ENCODE measurements at regions not wholly inside any gene's neighbourhood (a gene's known extent, or its start where the extent isn't known, plus 50 kb on each side); places are given as distances from the start of the nearest gene placed in this dataset.

DNA sequence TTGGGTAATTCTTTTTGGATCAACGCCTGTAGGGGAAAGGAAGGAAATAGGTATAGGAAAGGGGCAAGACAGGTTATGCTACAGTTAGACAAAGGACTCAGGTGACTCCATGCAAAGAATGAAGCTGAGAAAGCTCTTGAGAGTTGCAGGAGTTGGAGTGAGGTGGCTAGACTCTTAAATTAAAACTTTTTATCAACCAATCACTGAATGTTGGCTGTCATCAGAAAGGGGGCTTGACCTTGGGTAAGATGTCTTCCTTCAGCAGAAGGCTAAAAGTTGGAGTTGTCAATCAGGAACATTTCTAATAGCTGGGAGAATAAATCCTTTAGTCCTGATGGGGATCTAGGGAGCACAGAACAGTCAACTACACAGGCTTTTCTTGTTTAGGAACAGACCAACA lies 595.4 kb downstream of the SLC16A7 start:
- TF ChIP-seq, protein P1, sequence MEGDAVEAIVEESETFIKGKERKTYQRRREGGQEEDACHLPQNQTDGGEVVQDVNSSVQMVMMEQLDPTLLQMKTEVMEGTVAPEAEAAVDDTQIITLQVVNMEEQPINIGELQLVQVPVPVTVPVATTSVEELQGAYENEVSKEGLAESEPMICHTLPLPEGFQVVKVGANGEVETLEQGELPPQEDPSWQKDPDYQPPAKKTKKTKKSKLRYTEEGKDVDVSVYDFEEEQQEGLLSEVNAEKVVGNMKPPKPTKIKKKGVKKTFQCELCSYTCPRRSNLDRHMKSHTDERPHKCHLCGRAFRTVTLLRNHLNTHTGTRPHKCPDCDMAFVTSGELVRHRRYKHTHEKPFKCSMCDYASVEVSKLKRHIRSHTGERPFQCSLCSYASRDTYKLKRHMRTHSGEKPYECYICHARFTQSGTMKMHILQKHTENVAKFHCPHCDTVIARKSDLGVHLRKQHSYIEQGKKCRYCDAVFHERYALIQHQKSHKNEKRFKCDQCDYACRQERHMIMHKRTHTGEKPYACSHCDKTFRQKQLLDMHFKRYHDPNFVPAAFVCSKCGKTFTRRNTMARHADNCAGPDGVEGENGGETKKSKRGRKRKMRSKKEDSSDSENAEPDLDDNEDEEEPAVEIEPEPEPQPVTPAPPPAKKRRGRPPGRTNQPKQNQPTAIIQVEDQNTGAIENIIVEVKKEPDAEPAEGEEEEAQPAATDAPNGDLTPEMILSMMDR (IDR thresholded peaks at IDR 0.05), result no peak
- TF ChIP-seq POLR2A (IDR thresholded peaks at IDR 0.05), result no peak
